ENCODE measurements at regions not wholly inside any gene's neighbourhood (a gene's known extent, or its start where the extent isn't known, plus 50 kb on each side); places are given as distances from the start of the nearest gene placed in this dataset.

DNA sequence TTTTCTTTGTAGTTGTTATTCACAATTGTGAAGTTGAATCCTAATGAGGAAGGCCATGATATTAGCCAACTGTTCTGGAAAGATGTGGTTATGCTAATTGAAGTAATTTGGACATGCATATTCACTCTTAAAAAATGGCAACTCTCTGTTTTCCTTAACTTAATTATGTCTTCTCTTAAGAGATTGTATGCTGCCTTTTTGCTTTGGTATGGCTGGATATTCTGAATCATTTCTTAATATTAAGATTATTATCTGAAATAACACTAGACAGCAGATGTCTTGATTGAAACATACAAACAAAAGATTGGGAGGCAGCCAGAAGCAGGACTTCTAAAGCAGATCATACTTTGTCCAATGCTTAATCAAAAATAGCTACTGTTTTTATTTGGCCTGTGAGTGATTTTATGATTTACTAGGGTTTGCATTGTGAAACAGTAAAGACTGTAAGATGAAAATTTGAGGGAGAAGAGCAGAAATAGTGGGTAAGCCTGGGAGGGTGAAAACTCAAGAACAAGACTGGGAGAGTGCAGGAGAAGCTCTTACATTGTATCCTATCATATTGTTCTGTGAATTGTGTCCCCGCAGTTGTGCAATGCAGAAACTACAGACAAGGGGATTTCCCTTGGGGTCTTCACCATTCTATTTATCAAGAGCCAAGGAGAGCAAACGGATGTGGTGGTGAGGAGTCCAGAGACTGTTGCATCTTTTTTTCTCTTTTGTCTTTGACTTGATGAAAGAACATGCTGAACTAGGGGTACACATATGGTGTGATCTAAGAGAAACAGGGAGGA is 554.8 kb downstream of the TUSC7 start:
- TF ChIP-seq, protein P1, sequence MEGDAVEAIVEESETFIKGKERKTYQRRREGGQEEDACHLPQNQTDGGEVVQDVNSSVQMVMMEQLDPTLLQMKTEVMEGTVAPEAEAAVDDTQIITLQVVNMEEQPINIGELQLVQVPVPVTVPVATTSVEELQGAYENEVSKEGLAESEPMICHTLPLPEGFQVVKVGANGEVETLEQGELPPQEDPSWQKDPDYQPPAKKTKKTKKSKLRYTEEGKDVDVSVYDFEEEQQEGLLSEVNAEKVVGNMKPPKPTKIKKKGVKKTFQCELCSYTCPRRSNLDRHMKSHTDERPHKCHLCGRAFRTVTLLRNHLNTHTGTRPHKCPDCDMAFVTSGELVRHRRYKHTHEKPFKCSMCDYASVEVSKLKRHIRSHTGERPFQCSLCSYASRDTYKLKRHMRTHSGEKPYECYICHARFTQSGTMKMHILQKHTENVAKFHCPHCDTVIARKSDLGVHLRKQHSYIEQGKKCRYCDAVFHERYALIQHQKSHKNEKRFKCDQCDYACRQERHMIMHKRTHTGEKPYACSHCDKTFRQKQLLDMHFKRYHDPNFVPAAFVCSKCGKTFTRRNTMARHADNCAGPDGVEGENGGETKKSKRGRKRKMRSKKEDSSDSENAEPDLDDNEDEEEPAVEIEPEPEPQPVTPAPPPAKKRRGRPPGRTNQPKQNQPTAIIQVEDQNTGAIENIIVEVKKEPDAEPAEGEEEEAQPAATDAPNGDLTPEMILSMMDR (IDR thresholded peaks at IDR 0.05) = no peak
- DNase-seq (ENCODE audit: low spot score) = no peak

DNA sequence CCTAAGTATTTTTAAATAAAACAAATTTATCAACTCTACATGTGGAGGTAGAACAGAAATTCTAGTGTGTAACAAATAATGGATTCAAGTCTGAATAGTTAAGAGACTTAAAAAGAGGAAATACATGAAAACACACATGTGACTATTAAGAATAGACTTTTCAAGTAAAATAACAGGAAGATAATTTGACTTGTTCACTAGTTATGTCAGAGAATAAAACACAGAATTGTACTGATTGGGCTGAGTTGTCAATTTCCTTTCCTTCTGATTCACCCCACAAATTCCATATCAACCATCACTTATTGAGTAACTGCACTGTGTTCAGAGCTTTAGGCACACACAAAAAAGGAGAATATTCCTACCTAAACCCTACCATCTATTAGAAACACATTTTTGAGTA is 557.2 kb downstream of the TUSC7 start:
- no peak for DNase-seq (ENCODE audit: low spot score)
- TF ChIP-seq, protein P1 (IDR thresholded peaks at IDR 0.05) = no peak
- no peak overlapping the region for H3K4me3 ChIP-seq
- no peak overlapping the region for H3K27ac ChIP-seq

More for the DNA sequence above, 554.8 kb downstream of the TUSC7 start:
- Histone ChIP-seq H3K27ac (no peak overlapping the region), H3K4me3 (no peak overlapping the region)

DNA sequence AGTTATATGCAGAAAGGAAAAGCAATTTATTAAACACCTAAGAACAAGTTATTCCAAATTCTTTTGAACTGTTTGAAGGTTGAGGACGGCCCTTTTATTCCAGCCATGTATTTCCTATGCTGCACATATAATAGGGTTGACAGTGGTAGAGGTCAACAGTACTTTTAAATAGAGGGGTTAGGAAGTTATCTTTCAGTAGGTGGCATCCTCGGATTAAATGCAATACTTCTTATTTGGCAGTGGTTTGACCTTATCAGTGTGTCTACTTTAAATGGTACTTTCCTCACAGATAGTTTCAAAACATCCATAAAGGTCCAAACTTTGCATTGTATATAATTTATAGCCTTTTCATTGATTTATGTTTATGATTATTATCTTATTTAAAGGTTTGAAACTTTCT is 558.7 kb downstream of the TUSC7 start:
- DNase-seq (ENCODE audit: low spot score) = no peak
- Histone ChIP-seq H3K4me3 (no peak overlapping the region), H3K27ac (no peak overlapping the region)
- TF ChIP-seq, protein P1 (IDR thresholded peaks at IDR 0.05) = no peak

DNA sequence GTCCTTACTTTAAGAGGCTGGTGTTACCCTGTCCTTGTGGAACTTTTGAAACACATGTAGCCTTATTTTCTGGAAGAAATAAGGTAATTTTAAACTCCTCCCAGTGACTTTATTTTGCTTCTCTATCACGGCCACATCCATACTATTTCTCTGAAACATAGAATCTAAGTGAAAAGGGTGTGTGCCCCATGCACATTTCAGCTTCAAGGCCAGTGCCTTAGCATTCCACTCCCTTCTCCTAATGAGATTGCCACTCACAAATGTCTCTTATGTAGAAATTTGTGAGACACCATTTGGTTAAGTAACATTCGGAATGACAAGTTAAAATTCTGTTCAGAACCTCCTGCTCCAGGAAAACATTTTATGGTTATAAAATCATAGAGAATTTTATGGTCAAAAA is 562.7 kb downstream of the TUSC7 start:
- no peak overlapping the region for H3K27ac ChIP-seq
- TF ChIP-seq, protein P1 (IDR thresholded peaks at IDR 0.05) = no peak
- no peak overlapping the region for H3K4me3 ChIP-seq
- DNase-seq (ENCODE audit: low spot score) = no peak

DNA sequence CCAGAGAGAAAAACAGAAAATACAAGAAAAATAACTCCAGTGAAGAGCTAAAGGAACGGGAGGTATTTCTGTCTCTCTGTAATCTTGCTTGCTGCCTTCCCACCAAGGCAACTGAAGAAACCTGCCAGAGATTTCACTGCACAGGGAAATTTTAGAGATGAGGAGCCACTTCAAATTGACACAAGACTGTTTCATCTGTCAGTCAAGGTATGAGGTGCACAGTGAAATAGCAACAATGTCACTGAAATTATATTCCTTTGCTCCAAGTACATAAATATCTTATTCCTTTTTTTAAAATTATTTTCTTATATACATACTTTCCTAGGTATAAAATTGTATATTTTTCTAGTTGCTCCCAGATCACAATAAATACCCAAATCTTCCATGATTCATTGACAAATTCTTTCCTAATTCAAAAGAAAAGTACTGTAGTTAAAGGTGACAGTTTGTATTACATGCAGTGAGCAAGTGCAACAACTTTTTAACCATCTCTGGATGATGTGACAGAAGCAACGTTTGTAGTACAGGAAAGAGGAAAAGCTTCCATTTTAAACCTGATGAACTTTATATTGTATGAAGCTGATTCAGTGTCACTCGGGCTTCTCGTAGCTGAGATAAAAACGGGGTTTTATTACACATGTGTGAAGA is 563.4 kb downstream of the TUSC7 start:
- no peak overlapping the region for H3K27ac ChIP-seq
- H3K4me3 ChIP-seq = no peak overlapping the region
- TF ChIP-seq, protein P1 (IDR thresholded peaks at IDR 0.05) = no peak
- DNase-seq (ENCODE audit: low spot score) = no peak

DNA sequence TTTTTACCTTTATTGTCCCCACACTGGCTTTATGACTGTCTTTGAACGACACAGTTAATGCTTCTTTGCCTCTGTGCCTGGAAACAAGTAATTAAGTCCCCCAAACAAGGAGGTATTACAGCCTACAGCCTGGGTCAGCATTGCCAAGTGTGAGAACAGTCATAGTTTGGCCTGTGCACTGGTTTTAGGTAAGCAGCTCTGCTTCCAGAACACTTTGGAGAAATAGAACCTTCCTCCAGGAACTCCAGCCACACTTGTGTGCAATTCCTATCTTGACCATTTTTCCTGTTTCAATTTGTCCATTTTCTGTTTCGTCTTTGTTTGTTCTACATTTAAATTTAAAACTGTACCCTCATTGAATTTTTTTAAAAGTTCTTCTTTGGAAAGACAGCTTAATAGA is 568.2 kb downstream of the TUSC7 start:
- H3K27ac ChIP-seq = no peak overlapping the region
- no peak overlapping the region for H3K4me3 ChIP-seq
- no peak for DNase-seq (ENCODE audit: low spot score)
- TF ChIP-seq, protein P1 (IDR thresholded peaks at IDR 0.05) = no peak

Measured in coronary artery (tissue), 2 donors.